SU-DHL-6 (cell line): ENCODE measurements at regions not wholly inside any gene's neighbourhood (a gene's known extent, or its start where the extent isn't known, plus 50 kb on each side); places are given as distances from the start of the nearest gene placed in this dataset.
"Not testable (repeated sequence)": the region's sequence is repeated elsewhere in the genome, so short reads cannot be mapped to it uniquely, and the experiment has no call there.

ENCODE experiments used
- H2AFZ ChIP-seq: fragments of 200-600 bp; sonication (generic); 2 replicates; pipeline ENCODE4 v1.6.1; 2014; ENCODE audit warnings: low read depth, mild to moderate bottlenecking, moderate library complexity, mixed read lengths, antibody characterized with exemption, low read length; ENCODE audit not compliant: severe bottlenecking
- H3F3A ChIP-seq: fragments of 200-600 bp; shearing (Covaris generic); 2 replicates; pipeline ENCODE4 v1.6.0; 2016; ENCODE audit warnings: antibody characterized with exemption, mild to moderate bottlenecking; ENCODE audit not compliant: insufficient read depth
- H3K27ac ChIP-seq: fragments of 200-600 bp; sonication (generic); 2 replicates; pipeline ENCODE4 v1.5.1; 2016; ENCODE audit warnings: low read depth, mild to moderate bottlenecking, low read length, moderate library complexity, mixed read lengths
- H3K27me3 ChIP-seq: fragments of 200-600 bp; sonication (generic), shearing (Covaris generic); 2 replicates; pipeline ENCODE4 v1.6.0; 2014; ENCODE audit warnings: mild to moderate bottlenecking, low read length
- H3K36me3 ChIP-seq: fragments of 200-600 bp; sonication (generic); 2 replicates; pipeline ENCODE4 v1.6.1; 2014; ENCODE audit warnings: mild to moderate bottlenecking, low read length, mixed read lengths
- H3K4me2 ChIP-seq: fragments of 300-600, 200-600 bp; shearing (Covaris generic), sonication (generic); 2 replicates; pipeline ENCODE4 v1.6.0; 2014; ENCODE audit warnings: low read length, low read depth, mild to moderate bottlenecking; ENCODE audit not compliant: poor library complexity, severe bottlenecking
- H3K4me3 ChIP-seq: fragments of 200-600 bp; sonication (generic); 2 replicates; pipeline ENCODE4 v1.5.1; 2014; ENCODE audit warnings: antibody characterized with exemption, low read length, mild to moderate bottlenecking, mixed read lengths; ENCODE audit not compliant: insufficient read depth, poor library complexity, severe bottlenecking
- H3K79me2 ChIP-seq: fragments of 200-600 bp; sonication (generic); 2 replicates; pipeline ENCODE4 v1.6.1; 2014; ENCODE audit warnings: mild to moderate bottlenecking, low read length, moderate library complexity; ENCODE audit not compliant: insufficient read depth
- H3K9ac ChIP-seq: fragments of 200-600 bp; sonication (generic); 2 replicates; pipeline ENCODE4 v1.7.0; 2014; ENCODE audit warnings: mild to moderate bottlenecking, low read length
- H3K9me2 ChIP-seq: fragments of 200-600 bp; sonication (generic); replicated peaks from 2 replicates; pipeline ENCODE4 v1.6.1; 2014; ENCODE audit warnings: low read length; ENCODE audit not compliant: insufficient read depth
- H3K9me3 ChIP-seq: fragments of 200-600 bp; sonication (generic); 2 replicates; pipeline ENCODE4 v1.6.1; 2014; ENCODE audit warnings: low read length, mixed read lengths; ENCODE audit not compliant: insufficient read depth
- H4K20me1 ChIP-seq: fragments of 200-600 bp; sonication (generic); 2 replicates; pipeline ENCODE4 v1.6.1; 2014; ENCODE audit warnings: low read depth, mild to moderate bottlenecking, antibody characterized with exemption, low read length, moderate library complexity, mixed read lengths
- CTCF ChIP-seq: fragments of 200-600 bp; sonication (generic); IDR thresholded peaks from one replicate; pipeline ENCODE4 v1.5.1; 2017; ENCODE audit warnings: antibody characterized with exemption, mild to moderate bottlenecking, low read length, moderate library complexity; ENCODE audit not compliant: insufficient read depth, poor library complexity, severe bottlenecking
- EZH2phosphoT487 ChIP-seq: fragments of 200-600 bp; sonication (generic), shearing (Covaris generic); conservative IDR thresholded peaks from 2 replicates; pipeline ENCODE4 v1.6.1; 2018; ENCODE audit warnings: mild to moderate bottlenecking, antibody characterized with exemption, low read length, moderate library complexity, mixed read lengths

- Histone ChIP-seq H3F3A (no peaks in the 10 kb centered on the region), H3K9me2 (no peaks in the 10 kb centered on the region), H3K79me2 (no peaks in the 10 kb centered on the region), H3K27me3 (no peaks in the 10 kb centered on the region), H3K36me3 (no peaks in the 10 kb centered on the region), H3K4me2 (no peak overlapping the region), H3K9me3 (no peaks in the 10 kb centered on the region), H4K20me1 (no peaks in the 10 kb centered on the region), H3K9ac (no peak overlapping the region), H3K4me3 (no peak overlapping the region), H2AFZ (no peak overlapping the region), H3K27ac (no peak overlapping the region)
- TF ChIP-seq EZH2phosphoT487 (no peak), CTCF (no peak)
Observed at GRCh38 chr10:28906934-28907333, 229.6 kb downstream of the BAMBI start.

DNA sequence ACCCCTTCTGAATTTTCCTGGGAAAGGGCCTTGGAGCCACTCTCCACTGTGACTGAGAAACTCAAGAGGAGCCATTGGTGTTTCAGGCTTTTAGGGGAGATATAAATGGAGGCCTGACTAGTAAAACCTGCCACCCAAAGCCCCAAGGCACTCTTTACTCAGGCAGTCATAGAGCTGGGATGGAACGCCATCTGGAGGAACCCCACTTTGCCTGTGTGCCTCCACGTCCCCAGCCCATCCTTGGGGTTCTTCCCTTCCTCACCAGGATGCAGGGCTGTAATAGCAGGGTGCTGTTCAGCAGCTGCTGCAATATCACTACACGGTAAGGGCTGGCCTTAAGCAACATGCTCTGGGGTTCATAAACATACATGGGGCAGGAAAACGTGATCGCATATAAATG is 232.6 kb downstream of the BAMBI start:
- Histone ChIP-seq H3K9me2 (no peaks in the 10 kb centered on the region), H3K4me3 (no peak overlapping the region), H3F3A (no peaks in the 10 kb centered on the region), H3K27ac (no peak overlapping the region), H4K20me1 (no peaks in the 10 kb centered on the region), H2AFZ (no peak overlapping the region), H3K9me3 (no peaks in the 10 kb centered on the region), H3K27me3 (no peaks in the 10 kb centered on the region), H3K4me2 (no peak overlapping the region), H3K36me3 (no peaks in the 10 kb centered on the region), H3K79me2 (no peaks in the 10 kb centered on the region), H3K9ac (no peak overlapping the region)
- TF ChIP-seq CTCF (no peak), EZH2phosphoT487 (no peak)

DNA sequence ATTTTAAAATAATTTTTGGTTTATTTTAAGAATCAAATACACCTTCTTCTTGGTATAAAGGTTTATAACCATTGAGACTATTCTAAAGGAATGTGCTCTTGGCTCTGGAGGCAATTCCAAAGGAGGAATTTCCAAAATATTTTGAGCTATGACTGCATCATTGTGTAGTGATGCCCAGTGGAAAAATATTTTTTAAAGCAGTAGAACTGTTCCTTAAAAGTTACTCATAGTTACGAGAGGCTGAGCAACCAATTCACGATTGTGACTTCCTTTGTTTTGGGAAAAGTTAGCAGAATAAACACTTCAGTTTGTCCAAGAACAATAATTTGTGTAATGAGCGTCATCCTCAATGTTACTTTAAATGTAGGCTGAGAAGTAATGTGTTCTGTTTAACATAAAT is 233.6 kb downstream of the BAMBI start:
- Histone ChIP-seq H3K4me2 (no peak overlapping the region), H3K27ac (no peak overlapping the region)

GRCh38 chr10:28911511-28911910 is 234.2 kb downstream of the BAMBI start:
- not testable (repeated sequence) for H3K9me2 ChIP-seq, H3K9ac ChIP-seq, H3K4me3 ChIP-seq, H3K4me2 ChIP-seq, H3K9me3 ChIP-seq, H3K27me3 ChIP-seq, H3F3A ChIP-seq, H2AFZ ChIP-seq, H3K36me3 ChIP-seq, H3K27ac ChIP-seq, H3K79me2 ChIP-seq, H4K20me1 ChIP-seq

More for the DNA sequence above, 233.6 kb downstream of the BAMBI start:
- no peak overlapping the region for H3K9ac ChIP-seq
- no peaks in the 10 kb centered on the region for H3K79me2 ChIP-seq
- H3K9me2 ChIP-seq, result no peaks in the 10 kb centered on the region
- H3K4me3 ChIP-seq, result no peak overlapping the region
- no peaks in the 10 kb centered on the region for H3F3A ChIP-seq
- H3K27me3 ChIP-seq, result no peaks in the 10 kb centered on the region
- H4K20me1 ChIP-seq, result no peaks in the 10 kb centered on the region
- TF ChIP-seq EZH2phosphoT487, result no peak
- no peaks in the 10 kb centered on the region for H3K36me3 ChIP-seq
- H2AFZ ChIP-seq, result no peak overlapping the region
- no peaks in the 10 kb centered on the region for H3K9me3 ChIP-seq
